ENCODE measurements at regions not wholly inside any gene's neighbourhood (a gene's known extent, or its start where the extent isn't known, plus 50 kb on each side); places are given as distances from the start of the nearest gene placed in this dataset.

DNA sequence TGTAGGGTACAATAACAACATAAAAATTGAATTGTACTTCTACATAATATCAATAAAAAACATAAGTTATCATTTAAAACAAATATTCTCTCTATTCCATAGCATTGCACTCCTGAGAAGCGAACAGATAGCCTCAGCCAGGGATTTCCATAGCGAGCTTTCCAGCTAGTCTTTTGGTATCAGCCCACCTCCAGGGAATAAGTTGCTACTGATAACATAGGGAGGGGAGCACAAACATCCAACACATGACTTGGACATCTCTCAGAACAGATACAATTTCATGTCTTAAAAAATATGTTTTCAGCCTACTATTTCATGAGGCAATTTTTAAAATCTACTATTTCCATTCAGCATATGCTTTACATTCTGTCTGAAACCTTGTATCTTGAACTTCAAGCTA is 804.4 kb upstream of the RAB6C start:
- H3K9me3 ChIP-seq (ENCODE audit: low read length) = no peaks in the 10 kb centered on the region
- no peak overlapping the region for H3K27ac ChIP-seq (ENCODE audit: low read length)
- ChIA-PET CTCF (interaction anchor here (0.6 kb wide), 1 partner anchor 749 kb away, joined by 5 read pairs; no protein-coding TSS in a partner anchor), POLR2A (ENCODE audit: unreplicated experiment) (no interaction called here)
- no peak for TF ChIP-seq EZH2 (IDR thresholded peaks at IDR 0.05; ENCODE audit: low read length, unreplicated experiment)
- TF ChIP-seq EZH2phosphoT487 (IDR thresholded peaks at IDR 0.05; ENCODE audit: borderline replicate concordance, low read length) = no peak
- TF ChIP-seq, protein P1, sequence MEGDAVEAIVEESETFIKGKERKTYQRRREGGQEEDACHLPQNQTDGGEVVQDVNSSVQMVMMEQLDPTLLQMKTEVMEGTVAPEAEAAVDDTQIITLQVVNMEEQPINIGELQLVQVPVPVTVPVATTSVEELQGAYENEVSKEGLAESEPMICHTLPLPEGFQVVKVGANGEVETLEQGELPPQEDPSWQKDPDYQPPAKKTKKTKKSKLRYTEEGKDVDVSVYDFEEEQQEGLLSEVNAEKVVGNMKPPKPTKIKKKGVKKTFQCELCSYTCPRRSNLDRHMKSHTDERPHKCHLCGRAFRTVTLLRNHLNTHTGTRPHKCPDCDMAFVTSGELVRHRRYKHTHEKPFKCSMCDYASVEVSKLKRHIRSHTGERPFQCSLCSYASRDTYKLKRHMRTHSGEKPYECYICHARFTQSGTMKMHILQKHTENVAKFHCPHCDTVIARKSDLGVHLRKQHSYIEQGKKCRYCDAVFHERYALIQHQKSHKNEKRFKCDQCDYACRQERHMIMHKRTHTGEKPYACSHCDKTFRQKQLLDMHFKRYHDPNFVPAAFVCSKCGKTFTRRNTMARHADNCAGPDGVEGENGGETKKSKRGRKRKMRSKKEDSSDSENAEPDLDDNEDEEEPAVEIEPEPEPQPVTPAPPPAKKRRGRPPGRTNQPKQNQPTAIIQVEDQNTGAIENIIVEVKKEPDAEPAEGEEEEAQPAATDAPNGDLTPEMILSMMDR (conservative IDR thresholded peaks at IDR 0.05; ENCODE audit: low read depth, low read length) = no peak
- H2AFZ ChIP-seq (ENCODE audit: low read length) = no peak overlapping the region
- BruUV-seq (replicated peaks) = no TSS peak
- no peak for DNase-seq
- no peak overlapping the region for H3K4me3 ChIP-seq (ENCODE audit: low read length)
- no peaks in the 10 kb centered on the region for H3K79me2 ChIP-seq (ENCODE audit: low read length)
- H3K4me2 ChIP-seq (ENCODE audit: low read length) = no peak overlapping the region
- no peaks in the 10 kb centered on the region for H3K36me3 ChIP-seq (ENCODE audit: low read depth, low read length)
- no peaks in the 10 kb centered on the region for H3K4me1 ChIP-seq (ENCODE audit: insufficient read depth, low read length)
- H3K9ac ChIP-seq (ENCODE audit: low read length) = no peak overlapping the region
- no peaks in the 10 kb centered on the region for H3F3A ChIP-seq (ENCODE audit: low read length, unreplicated experiment)
- intact Hi-C loops (cut with micrococcal nuclease) = no loop called here
- H3K27me3 ChIP-seq (ENCODE audit: low read length) = no peaks in the 10 kb centered on the region
- H3K9me2 ChIP-seq (replicated peaks; ENCODE audit: low read length) = no peaks in the 10 kb centered on the region
- no peak for ATAC-seq
- H4K20me1 ChIP-seq (ENCODE audit: low read length) = no peaks in the 10 kb centered on the region

DNA sequence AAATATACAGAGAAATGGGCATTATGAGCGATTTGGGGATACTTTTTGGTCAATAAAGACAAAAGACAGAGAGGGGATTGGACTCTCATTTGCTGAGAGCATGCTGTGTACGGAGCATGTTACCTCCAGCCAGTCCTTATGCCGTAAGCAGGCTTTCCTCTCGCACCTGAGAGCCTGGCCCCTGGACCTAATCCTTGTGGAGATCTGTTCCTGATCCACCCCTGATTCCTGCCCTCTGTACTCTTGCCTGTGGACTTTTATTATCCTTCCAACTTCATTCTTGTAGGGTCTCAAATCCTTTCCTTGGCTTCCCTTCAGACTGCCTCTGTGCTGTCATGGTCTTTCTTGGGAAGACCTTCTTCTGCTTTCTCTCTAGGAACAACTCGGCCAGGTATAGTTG is 803.1 kb upstream of the RAB6C start:
- H3F3A ChIP-seq (ENCODE audit: low read length, unreplicated experiment) = no peaks in the 10 kb centered on the region
- BruUV-seq (replicated peaks) = no TSS peak
- no peaks in the 10 kb centered on the region for H3K36me3 ChIP-seq (ENCODE audit: low read depth, low read length)
- H3K4me2 ChIP-seq (ENCODE audit: low read length) = no peak overlapping the region
- H2AFZ ChIP-seq (ENCODE audit: low read length) = no peak overlapping the region
- ATAC-seq = no peak
- H4K20me1 ChIP-seq (ENCODE audit: low read length) = no peaks in the 10 kb centered on the region
- POLR2A ChIA-PET (ENCODE audit: unreplicated experiment) = no interaction called here
- H3K9ac ChIP-seq (ENCODE audit: low read length) = no peak overlapping the region
- H3K4me1 ChIP-seq (ENCODE audit: insufficient read depth, low read length) = no peaks in the 10 kb centered on the region
- DNase-seq = no peak
- no peaks in the 10 kb centered on the region for H3K9me2 ChIP-seq (replicated peaks; ENCODE audit: low read length)
- no peak overlapping the region for H3K4me3 ChIP-seq (ENCODE audit: low read length)
- CTCF ChIA-PET = no interaction called here
- no peak overlapping the region for H3K27ac ChIP-seq (ENCODE audit: low read length)
- TF ChIP-seq EZH2 (IDR thresholded peaks at IDR 0.05; ENCODE audit: low read length, unreplicated experiment) = no peak
- TF ChIP-seq, protein P1 (conservative IDR thresholded peaks at IDR 0.05; ENCODE audit: low read depth, low read length) = no peak
- TF ChIP-seq EZH2phosphoT487 (IDR thresholded peaks at IDR 0.05; ENCODE audit: borderline replicate concordance, low read length) = no peak
- no peaks in the 10 kb centered on the region for H3K9me3 ChIP-seq (ENCODE audit: low read length)
- H3K79me2 ChIP-seq (ENCODE audit: low read length) = no peaks in the 10 kb centered on the region
- no peaks in the 10 kb centered on the region for H3K27me3 ChIP-seq (ENCODE audit: low read length)
- intact Hi-C loops (cut with micrococcal nuclease) = no loop called here

DNA sequence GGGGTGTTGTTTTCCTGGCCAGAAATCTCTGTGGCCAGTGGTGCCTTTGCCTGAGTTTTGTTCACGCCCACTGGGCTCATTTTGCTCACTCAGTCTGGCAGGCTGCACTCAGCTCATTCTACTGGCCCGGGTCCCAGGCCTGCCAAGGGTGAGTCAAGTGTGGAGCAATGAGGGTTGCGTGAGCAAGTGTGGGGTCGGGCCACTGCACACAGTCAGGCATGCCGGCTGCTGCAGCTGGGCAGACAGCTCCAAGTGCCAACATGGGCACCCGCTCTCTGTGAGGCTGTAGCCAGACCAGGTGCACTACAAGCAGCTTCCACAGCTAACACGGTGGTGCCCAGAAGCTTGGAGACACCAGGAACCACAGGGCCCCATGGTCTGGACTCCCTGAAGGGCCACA is 801.1 kb upstream of the RAB6C start:
- no peak for ATAC-seq
- Histone ChIP-seq H3K9ac (ENCODE audit: low read length) (no peak overlapping the region), H3K4me2 (ENCODE audit: low read length) (no peak overlapping the region), H3K9me2 (replicated peaks; ENCODE audit: low read length) (no peaks in the 10 kb centered on the region), H4K20me1 (ENCODE audit: low read length) (no peaks in the 10 kb centered on the region), H3K79me2 (ENCODE audit: low read length) (no peaks in the 10 kb centered on the region), H2AFZ (ENCODE audit: low read length) (no peak overlapping the region), H3F3A (ENCODE audit: low read length, unreplicated experiment) (no peaks in the 10 kb centered on the region), H3K36me3 (ENCODE audit: low read depth, low read length) (no peaks in the 10 kb centered on the region), H3K4me1 (ENCODE audit: insufficient read depth, low read length) (no peaks in the 10 kb centered on the region), H3K4me3 (ENCODE audit: low read length) (no peak overlapping the region), H3K27me3 (ENCODE audit: low read length) (no peaks in the 10 kb centered on the region), H3K27ac (ENCODE audit: low read length) (no peak overlapping the region), H3K9me3 (ENCODE audit: low read length) (no peaks in the 10 kb centered on the region)
- TF ChIP-seq, protein P1 (conservative IDR thresholded peaks at IDR 0.05; ENCODE audit: low read depth, low read length) = no peak
- DNase-seq = no peak
- POLR2A ChIA-PET (ENCODE audit: unreplicated experiment) = no interaction called here
- CTCF ChIA-PET = no interaction called here
- no TSS peak for BruUV-seq (replicated peaks)
- intact Hi-C loops (cut with micrococcal nuclease) = no loop called here
